ENCODE measurements at regions not wholly inside any gene's neighbourhood (a gene's known extent, or its start where the extent isn't known, plus 50 kb on each side); places are given as distances from the start of the nearest gene placed in this dataset.
"Not testable (repeated sequence)": the region's sequence is repeated elsewhere in the genome, so short reads cannot be mapped to it uniquely, and the experiment has no call there.

DNA sequence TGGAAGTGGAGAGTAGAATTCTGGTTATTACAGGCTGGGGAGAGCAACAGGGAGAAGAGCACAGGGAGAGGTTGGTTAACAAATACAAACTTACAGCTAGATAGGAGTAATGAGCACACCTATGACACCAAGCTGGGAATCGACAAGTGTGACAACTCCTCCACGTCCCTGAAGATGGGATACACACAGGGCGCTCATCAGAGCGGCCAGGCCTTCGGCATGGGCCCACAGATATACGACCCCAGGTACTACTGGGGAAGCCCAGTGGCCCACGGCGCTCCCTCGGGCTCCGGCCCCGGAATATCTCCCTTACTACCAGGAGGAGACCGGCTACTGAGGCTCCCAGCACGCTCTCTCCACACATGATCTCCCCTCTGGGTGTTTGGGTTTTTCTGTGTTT lies 786.6 kb downstream of the FOXD4L5 start:
- TF ChIP-seq, protein P1, sequence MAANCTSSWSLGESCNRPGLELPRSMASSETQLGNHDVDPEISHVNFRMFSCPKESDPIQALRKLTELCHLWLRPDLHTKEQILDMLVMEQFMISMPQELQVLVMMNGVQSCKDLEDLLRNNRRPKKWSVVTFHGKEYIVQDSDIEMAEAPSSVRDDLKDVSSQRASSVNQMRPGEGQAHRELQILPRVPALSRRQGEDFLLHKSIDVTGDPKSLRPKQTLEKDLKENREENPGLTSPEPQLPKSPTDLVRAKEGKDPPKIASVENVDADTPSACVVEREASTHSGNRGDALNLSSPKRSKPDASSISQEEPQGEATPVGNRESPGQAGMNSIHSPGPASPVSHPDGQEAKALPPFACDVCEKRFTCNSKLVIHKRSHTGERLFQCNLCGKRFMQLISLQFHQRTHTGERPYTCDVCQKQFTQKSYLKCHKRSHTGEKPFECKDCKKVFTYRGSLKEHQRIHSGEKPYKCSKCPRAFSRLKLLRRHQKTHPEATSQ (CRISPR knock-in tag; IDR thresholded peaks at IDR 0.05; ENCODE audit: borderline replicate concordance), result not testable (repeated sequence)
- not testable (repeated sequence) for TF ChIP-seq NFE2L2 (IDR thresholded peaks at IDR 0.05; ENCODE audit: low read length); EHMT2 (IDR thresholded peaks at IDR 0.05; ENCODE audit: borderline replicate concordance, low read depth, low read length)
